Panc1 (cell line): ENCODE measurements at regions not wholly inside any gene's neighbourhood (a gene's known extent, or its start where the extent isn't known, plus 50 kb on each side); places are given as distances from the start of the nearest gene placed in this dataset.

Experiments used
- CTCF ChIP-seq: fragments of 450-650 bp; IDR thresholded peaks from 2 replicates; pipeline ENCODE4 v1.5.1; 2017; ENCODE audit warnings: mild to moderate bottlenecking
- POLR2AphosphoS5 ChIP-seq: IDR thresholded peaks from 2 replicates; pipeline ENCODE4 v1.6.1; 2012; ENCODE audit warnings: mild to moderate bottlenecking, low read depth, low read length, moderate library complexity
- REST ChIP-seq, 2 experiments: IDR thresholded peaks; 2 replicates each; pipeline ENCODE4 v1.6.1; 2011 to 2012; ENCODE audit warnings: low read depth in 2 of 2, control low read depth in 1 of 2, low read length in 1 of 2, mild to moderate bottlenecking in 1 of 2, moderate library complexity in 1 of 2; ENCODE audit not compliant: insufficient read depth in 1 of 2
- SIN3A ChIP-seq: IDR thresholded peaks from 2 replicates; pipeline ENCODE4 v1.6.1; 2012; ENCODE audit warnings: low read depth, mild to moderate bottlenecking, low read length, moderate library complexity, borderline replicate concordance; ENCODE audit not compliant: insufficient read depth

- TF ChIP-seq CTCF (no peak), REST (IDR thresholded peaks at IDR 0.05; ENCODE audit: insufficient read depth in 1 of 2, low read depth in 2 of 2, low read length in 1 of 2) (no peak), POLR2AphosphoS5 (no peak), SIN3A (no peak)
These were observed 133.2 kb upstream of the RCN1 start for GRCh38 chr11:31957674-31958073.
